ENCODE measurements at regions not wholly inside any gene's neighbourhood (a gene's known extent, or its start where the extent isn't known, plus 50 kb on each side); places are given as distances from the start of the nearest gene placed in this dataset.

- no peak for DNase-seq (ENCODE audit: low spot score)
- no peak overlapping the region for H3K4me3 ChIP-seq (ENCODE audit: low read length in 2 of 2)
- no CpG with 5 or more reads among the region's 6 CpGs for WGBS, 2 donors (ENCODE audit: extremely low coverage in 2 of 2, insufficient read length in 2 of 2, insufficient replicate concordance in 1 of 2)
Measured at GRCh38 chr18:24530630-24531111, 70.2 kb downstream of the HRH4 start.

GRCh38 chr18:24534271-24534670, 73.8 kb downstream of the HRH4 start:
- Histone ChIP-seq H3K14ac (ENCODE audit: low read length) (no peak overlapping the region), H3K23ac (ENCODE audit: low read depth, low read length, poor library complexity) (no peak overlapping the region), H2AK5ac (ENCODE audit: low read depth, low read length) (no peak overlapping the region), H2BK120ac (ENCODE audit: low read depth, low read length) (no peak overlapping the region), H2BK5ac (ENCODE audit: low read length) (no peak overlapping the region), H3K79me1 (ENCODE audit: low read depth, low read length) (no peaks in the 10 kb centered on the region), H3K9me3 (replicated peaks in 1 of 2; ENCODE audit: control insufficient read depth in 2 of 2, insufficient read depth in 1 of 2, low read depth in 1 of 2, low read length in 2 of 2) (no peaks in the 10 kb centered on the region), H3K4me3 (ENCODE audit: low read length in 2 of 2) (no peak overlapping the region), H3K27ac (replicated peaks; ENCODE audit: low read length) (no peak overlapping the region), H2AFZ (ENCODE audit: low read length) (no peak overlapping the region), H3K18ac (ENCODE audit: low read length) (no peak overlapping the region), H4K8ac (ENCODE audit: low read depth, low read length) (no peak overlapping the region), H2BK15ac (ENCODE audit: low read length) (no peak overlapping the region), H3K9ac (ENCODE audit: low read depth, low read length, poor library complexity) (no peak overlapping the region), H4K91ac (ENCODE audit: low read depth, low read length, poor library complexity) (no peak overlapping the region), H3K27me3 (ENCODE audit: control insufficient read depth in 3 of 3, insufficient read depth in 3 of 3, low read depth in 1 of 3, low read length in 3 of 3) (peaks cover 0 to 7% (median 0%) of the 10 kb centered on the region in 3 experiments), H2BK12ac (ENCODE audit: low read length) (no peak overlapping the region), H3K4me2 (ENCODE audit: insufficient read depth, low read length, poor library complexity, severe bottlenecking) (no peak overlapping the region), H3K4me1 (ENCODE audit: control insufficient read depth in 2 of 2, insufficient read depth in 1 of 2, low read depth in 1 of 2, low read length in 2 of 2) (peaks cover 0 to 3% of the 10 kb centered on the region in 2 donors), H3K4ac (ENCODE audit: low read length) (no peak overlapping the region), H3K36me3 (replicated peaks in 1 of 2; ENCODE audit: control insufficient read depth in 2 of 2, insufficient read depth in 2 of 2, low read length in 2 of 2) (no peaks in the 10 kb centered on the region)
- DNase-seq (ENCODE audit: low spot score): no peak
- WGBS, 2 donors (ENCODE audit: extremely low coverage in 2 of 2, insufficient read length in 2 of 2, insufficient replicate concordance in 1 of 2): no CpG with 5 or more reads among the region's 6 CpGs

More at GRCh38 chr18:24530630-24531111, 70.2 kb downstream of the HRH4 start:
- Histone ChIP-seq H4K91ac (ENCODE audit: low read depth, low read length, poor library complexity) (no peak overlapping the region), H2AFZ (ENCODE audit: low read length) (peak overlapping the region; percentile 76), H3K27me3 (ENCODE audit: control insufficient read depth in 3 of 3, insufficient read depth in 3 of 3, low read depth in 1 of 3, low read length in 3 of 3) (peaks cover 0 to 7% (median 0%) of the 10 kb centered on the region in 3 experiments), H3K23ac (ENCODE audit: low read depth, low read length, poor library complexity) (no peak overlapping the region), H3K14ac (ENCODE audit: low read length) (no peak overlapping the region), H2BK120ac (ENCODE audit: low read depth, low read length) (no peak overlapping the region), H3K18ac (ENCODE audit: low read length) (no peak overlapping the region), H3K79me1 (ENCODE audit: low read depth, low read length) (no peaks in the 10 kb centered on the region), H4K8ac (ENCODE audit: low read depth, low read length) (no peak overlapping the region), H3K4ac (ENCODE audit: low read length) (no peak overlapping the region), H3K4me2 (ENCODE audit: insufficient read depth, low read length, poor library complexity, severe bottlenecking) (no peak overlapping the region), H2BK5ac (ENCODE audit: low read length) (no peak overlapping the region), H3K36me3 (replicated peaks in 1 of 2; ENCODE audit: control insufficient read depth in 2 of 2, insufficient read depth in 2 of 2, low read length in 2 of 2) (no peaks in the 10 kb centered on the region), H3K27ac (replicated peaks; ENCODE audit: low read length) (no peak overlapping the region), H3K4me1 (ENCODE audit: control insufficient read depth in 2 of 2, insufficient read depth in 1 of 2, low read depth in 1 of 2, low read length in 2 of 2) (peaks cover 0 to 3% of the 10 kb centered on the region in 2 donors), H2AK5ac (ENCODE audit: low read depth, low read length) (no peak overlapping the region), H3K9ac (ENCODE audit: low read depth, low read length, poor library complexity) (no peak overlapping the region), H3K9me3 (replicated peaks in 1 of 2; ENCODE audit: control insufficient read depth in 2 of 2, insufficient read depth in 1 of 2, low read depth in 1 of 2, low read length in 2 of 2) (no peaks in the 10 kb centered on the region), H2BK12ac (ENCODE audit: low read length) (no peak overlapping the region), H2BK15ac (ENCODE audit: low read length) (no peak overlapping the region)

DNA sequence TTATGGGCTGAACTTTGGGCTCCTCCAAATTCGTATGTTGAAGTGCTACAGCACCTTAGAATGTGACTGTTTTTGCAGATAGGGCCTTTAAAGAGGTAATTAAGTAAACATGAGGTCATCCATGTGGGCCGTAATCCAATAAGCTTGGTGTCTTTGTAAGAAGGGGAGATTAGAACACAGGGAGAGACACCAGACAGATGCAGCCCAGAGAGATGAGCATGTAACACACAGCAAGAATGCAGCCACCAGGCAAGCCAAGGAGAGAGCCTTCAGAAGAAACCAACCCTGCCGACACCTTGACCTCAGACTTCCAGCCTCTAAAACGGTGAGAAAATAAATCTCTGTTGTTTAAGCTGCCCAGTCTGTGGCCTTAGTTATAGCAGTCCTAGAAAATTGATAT, 74.3 kb downstream of the HRH4 start:
- no peak overlapping the region for H3K18ac ChIP-seq (ENCODE audit: low read length)
- H3K4me1 ChIP-seq (ENCODE audit: control insufficient read depth in 2 of 2, insufficient read depth in 1 of 2, low read depth in 1 of 2, low read length in 2 of 2): peaks cover 0 to 3% of the 10 kb centered on the region in 2 donors
- no peak overlapping the region for H3K27ac ChIP-seq (replicated peaks; ENCODE audit: low read length)
- H2BK120ac ChIP-seq (ENCODE audit: low read depth, low read length): no peak overlapping the region
- no peaks in the 10 kb centered on the region for H3K79me1 ChIP-seq (ENCODE audit: low read depth, low read length)
- H3K27me3 ChIP-seq (ENCODE audit: control insufficient read depth in 3 of 3, insufficient read depth in 3 of 3, low read depth in 1 of 3, low read length in 3 of 3): peaks cover 0 to 7% (median 0%) of the 10 kb centered on the region in 3 experiments
- no peak for DNase-seq (ENCODE audit: low spot score)
- no peak overlapping the region for H3K4ac ChIP-seq (ENCODE audit: low read length)
- no CpG with 5 or more reads among the region's 4 CpGs for WGBS, 2 donors (ENCODE audit: extremely low coverage in 2 of 2, insufficient read length in 2 of 2, insufficient replicate concordance in 1 of 2)
- H3K9ac ChIP-seq (ENCODE audit: low read depth, low read length, poor library complexity): no peak overlapping the region
- H4K8ac ChIP-seq (ENCODE audit: low read depth, low read length): no peak overlapping the region
- H3K14ac ChIP-seq (ENCODE audit: low read length): no peak overlapping the region
- no peak overlapping the region for H2AFZ ChIP-seq (ENCODE audit: low read length)
- H3K36me3 ChIP-seq (replicated peaks in 1 of 2; ENCODE audit: control insufficient read depth in 2 of 2, insufficient read depth in 2 of 2, low read length in 2 of 2): no peaks in the 10 kb centered on the region
- H4K91ac ChIP-seq (ENCODE audit: low read depth, low read length, poor library complexity): no peak overlapping the region
- no peak overlapping the region for H2BK15ac ChIP-seq (ENCODE audit: low read length)
- H3K9me3 ChIP-seq (replicated peaks in 1 of 2; ENCODE audit: control insufficient read depth in 2 of 2, insufficient read depth in 1 of 2, low read depth in 1 of 2, low read length in 2 of 2): no peaks in the 10 kb centered on the region
- no peak overlapping the region for H2AK5ac ChIP-seq (ENCODE audit: low read depth, low read length)
- no peak overlapping the region for H2BK12ac ChIP-seq (ENCODE audit: low read length)
- H2BK5ac ChIP-seq (ENCODE audit: low read length): no peak overlapping the region
- no peak overlapping the region for H3K23ac ChIP-seq (ENCODE audit: low read depth, low read length, poor library complexity)
- no peak overlapping the region for H3K4me3 ChIP-seq (ENCODE audit: low read length in 2 of 2)
- H3K4me2 ChIP-seq (ENCODE audit: insufficient read depth, low read length, poor library complexity, severe bottlenecking): no peak overlapping the region

DNA sequence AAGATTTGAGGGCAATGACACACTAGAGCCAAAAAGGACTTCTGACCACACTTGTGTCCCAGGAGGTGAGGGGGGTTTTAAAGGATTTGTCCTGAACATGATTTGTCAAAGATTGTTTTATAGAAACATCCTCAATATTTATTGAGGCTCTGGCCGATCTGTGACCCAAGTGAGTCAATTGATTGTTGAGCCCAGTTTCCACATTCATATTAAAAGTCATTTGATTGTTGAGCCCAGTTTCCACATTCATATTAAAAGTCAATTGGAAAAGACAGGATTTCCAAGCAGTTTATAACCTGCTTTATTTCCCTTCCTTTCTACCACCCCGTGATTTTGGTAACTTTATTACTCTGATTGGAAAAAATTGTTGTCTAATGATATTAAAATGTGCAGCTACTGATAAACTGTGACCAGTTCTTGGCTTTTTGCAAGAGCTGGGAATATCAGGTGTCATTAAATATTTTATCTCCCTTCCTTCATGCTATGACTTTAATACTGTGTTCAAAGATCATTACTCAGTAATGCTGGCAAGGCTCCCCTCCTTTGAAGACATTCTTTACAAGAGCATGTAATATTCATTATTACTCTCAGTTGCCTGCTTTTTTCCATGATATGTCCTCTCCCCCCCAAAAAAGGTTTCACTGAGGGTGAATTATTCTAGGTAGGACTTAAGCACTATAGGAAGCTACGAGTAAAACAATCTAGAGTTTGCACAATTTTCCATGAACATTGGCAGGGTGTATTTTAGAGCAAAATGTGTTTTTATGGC, 75.3 kb downstream of the HRH4 start:
- Histone ChIP-seq H4K91ac (ENCODE audit: low read depth, low read length, poor library complexity) (no peak overlapping the region), H2AK5ac (ENCODE audit: low read depth, low read length) (no peak overlapping the region), H3K4ac (ENCODE audit: low read length) (no peak overlapping the region), H2AFZ (ENCODE audit: low read length) (no peak overlapping the region), H3K79me1 (ENCODE audit: low read depth, low read length) (no peaks in the 10 kb centered on the region), H2BK12ac (ENCODE audit: low read length) (no peak overlapping the region), H2BK15ac (ENCODE audit: low read length) (no peak overlapping the region), H3K27me3 (ENCODE audit: control insufficient read depth in 3 of 3, insufficient read depth in 3 of 3, low read depth in 1 of 3, low read length in 3 of 3) (peaks cover 0 to 1% (median 0%) of the 10 kb centered on the region in 3 experiments), H3K27ac (replicated peaks; ENCODE audit: low read length) (no peak overlapping the region), H3K9ac (ENCODE audit: low read depth, low read length, poor library complexity) (no peak overlapping the region), H3K23ac (ENCODE audit: low read depth, low read length, poor library complexity) (no peak overlapping the region), H3K14ac (ENCODE audit: low read length) (no peak overlapping the region), H4K8ac (ENCODE audit: low read depth, low read length) (no peak overlapping the region), H3K9me3 (replicated peaks in 1 of 2; ENCODE audit: control insufficient read depth in 2 of 2, insufficient read depth in 1 of 2, low read depth in 1 of 2, low read length in 2 of 2) (no peaks in the 10 kb centered on the region), H2BK120ac (ENCODE audit: low read depth, low read length) (no peak overlapping the region), H3K36me3 (replicated peaks in 1 of 2; ENCODE audit: control insufficient read depth in 2 of 2, insufficient read depth in 2 of 2, low read length in 2 of 2) (no peaks in the 10 kb centered on the region), H2BK5ac (ENCODE audit: low read length) (no peak overlapping the region), H3K18ac (ENCODE audit: low read length) (no peak overlapping the region), H3K4me3 (ENCODE audit: low read length in 2 of 2) (no peak overlapping the region), H3K4me1 (ENCODE audit: control insufficient read depth in 2 of 2, insufficient read depth in 1 of 2, low read depth in 1 of 2, low read length in 2 of 2) (peaks cover 0 to under 1% of the 10 kb centered on the region in 2 donors), H3K4me2 (ENCODE audit: insufficient read depth, low read length, poor library complexity, severe bottlenecking) (no peak overlapping the region)
- WGBS, 2 donors (ENCODE audit: extremely low coverage in 2 of 2, insufficient read length in 2 of 2, insufficient replicate concordance in 1 of 2): no CpG with 5 or more reads among the region's 3 CpGs
- no peak for DNase-seq (ENCODE audit: low spot score)
